ENCODE measurements at regions not wholly inside any gene's neighbourhood (a gene's known extent, or its start where the extent isn't known, plus 50 kb on each side); places are given as distances from the start of the nearest gene placed in this dataset.

DNA sequence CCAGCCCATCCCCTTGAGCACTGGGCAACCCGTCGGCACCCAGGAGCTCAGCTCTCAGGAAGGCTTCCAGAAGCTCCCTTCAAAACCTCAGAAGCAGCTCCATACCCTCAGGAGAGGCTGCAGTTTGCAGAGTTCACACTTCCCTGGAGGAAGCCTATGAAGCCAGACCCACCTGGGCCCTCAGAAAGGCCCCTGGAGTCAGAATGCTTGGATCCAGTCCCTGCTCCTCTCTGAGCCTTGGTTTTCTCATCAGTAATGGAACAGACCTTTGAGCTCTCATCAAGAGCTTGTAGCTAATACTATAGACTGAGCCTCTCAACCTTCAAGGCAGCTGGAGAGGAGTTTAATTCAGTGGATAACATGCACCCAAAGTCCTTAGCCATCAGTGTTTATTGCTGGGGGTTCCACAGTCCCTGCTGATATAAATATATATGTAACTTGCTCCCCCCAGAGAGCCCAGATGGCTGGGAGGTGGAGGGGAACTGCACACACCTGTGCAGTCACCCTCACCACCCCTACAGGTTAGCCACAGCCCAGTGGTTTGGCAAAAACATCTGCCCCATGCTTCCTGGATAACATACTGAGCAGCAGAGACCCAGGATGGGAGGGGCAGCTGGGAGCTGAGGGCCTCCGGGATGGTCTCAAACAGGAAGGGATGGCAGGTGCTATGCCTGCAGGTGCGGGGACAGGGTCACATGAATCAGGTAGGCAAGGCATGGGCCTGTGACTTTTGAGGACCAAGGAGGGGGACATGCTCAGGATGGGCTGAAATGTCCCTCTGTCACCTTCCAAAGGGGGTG, 120.1 kb downstream of the SNX5 start:
- no peak for DNase-seq
- Histone ChIP-seq H2BK15ac (ENCODE audit: low read depth, low read length) (no peak overlapping the region), H2BK20ac (ENCODE audit: low read depth, low read length, poor library complexity, severe bottlenecking) (no peak overlapping the region), H2BK5ac (ENCODE audit: insufficient read length, low read length) (no peak overlapping the region), H3K4ac (ENCODE audit: low read depth, low read length) (no peak overlapping the region), H3K27me3 (ENCODE audit: insufficient read depth, low read length) (no peaks in the 10 kb centered on the region), H3K23me2 (ENCODE audit: insufficient read length, low read depth, low read length, poor library complexity, severe bottlenecking) (no peaks in the 10 kb centered on the region), H3K79me1 (ENCODE audit: insufficient read depth, low read depth, low read length, poor library complexity, severe bottlenecking) (no peaks in the 10 kb centered on the region), H3K27ac (ENCODE audit: insufficient read length, low read depth, low read length) (no peak overlapping the region), H4K91ac (ENCODE audit: insufficient read length, low read depth, low read length) (no peak overlapping the region), H3K14ac (ENCODE audit: insufficient read depth, low read length) (no peak overlapping the region), H4K8ac (replicated peaks; ENCODE audit: insufficient read length, low read depth, low read length) (no peak overlapping the region), H3K4me1 (ENCODE audit: insufficient read depth, low read length) (peaks cover 4% of the 10 kb centered on the region; the same call in 1 of the 2 replicates), H3K23ac (ENCODE audit: insufficient read length, low read depth, low read length) (no peak overlapping the region), H2AFZ (ENCODE audit: low read length) (no peak overlapping the region), H3K18ac (ENCODE audit: insufficient read length, low read depth, low read length) (no peak overlapping the region), H3K79me2 (ENCODE audit: insufficient read depth, low read length) (no peaks in the 10 kb centered on the region), H3K9ac (ENCODE audit: extremely low read depth, insufficient read length, low read length) (no peak overlapping the region), H4K20me1 (ENCODE audit: control insufficient read depth, insufficient read depth, insufficient read length) (no peaks in the 10 kb centered on the region), H3K9me3 (ENCODE audit: control insufficient read depth, low read depth, low read length) (no peaks in the 10 kb centered on the region), H3K56ac (ENCODE audit: insufficient read length, low read depth, low read length) (no peak overlapping the region), H2AK5ac (ENCODE audit: insufficient read length, low read length) (no peak overlapping the region), H4K5ac (ENCODE audit: insufficient read length, low read depth, low read length) (no peak overlapping the region), H3T11ph (ENCODE audit: low read length) (no peak overlapping the region), H2BK12ac (ENCODE audit: insufficient read length, low read depth, low read length) (no peak overlapping the region), H3K4me2 (ENCODE audit: insufficient read depth, insufficient read length, low read length) (no peak overlapping the region), H2BK120ac (ENCODE audit: low read depth, low read length, poor library complexity, severe bottlenecking) (no peak overlapping the region)
- Mint-ChIP-seq H3K27me3 (ENCODE audit: low read depth) (peaks cover 1% of the 10 kb centered on the region), H3K9me3 (no peaks in the 10 kb centered on the region; a peak in 3 of 5 replicates), H3K27ac (no peak overlapping the region; a peak in 1 of 7 replicates), H3K36me3 (ENCODE audit: insufficient read depth in 1 of 3, low read depth in 3 of 3) (no peaks in the 10 kb centered on the region; a peak in 1 of 7 replicates), H3K4me3 (no peak overlapping the region), H3K4me1 (peaks cover 5 to 6% of the 10 kb centered on the region in 2 experiments)
- TF ChIP-seq, protein P1, sequence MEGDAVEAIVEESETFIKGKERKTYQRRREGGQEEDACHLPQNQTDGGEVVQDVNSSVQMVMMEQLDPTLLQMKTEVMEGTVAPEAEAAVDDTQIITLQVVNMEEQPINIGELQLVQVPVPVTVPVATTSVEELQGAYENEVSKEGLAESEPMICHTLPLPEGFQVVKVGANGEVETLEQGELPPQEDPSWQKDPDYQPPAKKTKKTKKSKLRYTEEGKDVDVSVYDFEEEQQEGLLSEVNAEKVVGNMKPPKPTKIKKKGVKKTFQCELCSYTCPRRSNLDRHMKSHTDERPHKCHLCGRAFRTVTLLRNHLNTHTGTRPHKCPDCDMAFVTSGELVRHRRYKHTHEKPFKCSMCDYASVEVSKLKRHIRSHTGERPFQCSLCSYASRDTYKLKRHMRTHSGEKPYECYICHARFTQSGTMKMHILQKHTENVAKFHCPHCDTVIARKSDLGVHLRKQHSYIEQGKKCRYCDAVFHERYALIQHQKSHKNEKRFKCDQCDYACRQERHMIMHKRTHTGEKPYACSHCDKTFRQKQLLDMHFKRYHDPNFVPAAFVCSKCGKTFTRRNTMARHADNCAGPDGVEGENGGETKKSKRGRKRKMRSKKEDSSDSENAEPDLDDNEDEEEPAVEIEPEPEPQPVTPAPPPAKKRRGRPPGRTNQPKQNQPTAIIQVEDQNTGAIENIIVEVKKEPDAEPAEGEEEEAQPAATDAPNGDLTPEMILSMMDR (conservative IDR thresholded peaks at IDR 0.05) = no peak
- no CpG with 5 or more reads among the region's 4 CpGs for WGBS (ENCODE audit: extremely low coverage, insufficient read length, low lambda C conversion rate)

All from H9 (cell line).